Adipocyte (in vitro differentiated cells): ENCODE measurements at regions not wholly inside any gene's neighbourhood (a gene's known extent, or its start where the extent isn't known, plus 50 kb on each side); places are given as distances from the start of the nearest gene placed in this dataset.
A peak's percentile ranks its signal among the peaks of the same experiment; 100 is the strongest.

Source experiments
- DNase-seq: peaks from one replicate; pipeline ENCODE4 v3.0.0-alpha.2; 2015; ENCODE audit warnings: low read depth
- H3K27me3 ChIP-seq: replicated peaks from 2 replicates; pipeline ENCODE4 v1.7.0; 2013; ENCODE audit warnings: mild to moderate bottlenecking, low read length, moderate library complexity; ENCODE audit not compliant: control insufficient read depth, insufficient read depth
- H3K36me3 ChIP-seq: 2 replicates; pipeline ENCODE4 v1.7.0; 2013; ENCODE audit warnings: low read length, mild to moderate bottlenecking, moderate library complexity; ENCODE audit not compliant: control insufficient read depth, insufficient read depth, severe bottlenecking
- H3K4me1 ChIP-seq: 2 replicates; pipeline ENCODE4 v1.7.0; 2013; ENCODE audit warnings: mild to moderate bottlenecking, low read length, moderate library complexity; ENCODE audit not compliant: control insufficient read depth, insufficient read depth
- H3K4me3 ChIP-seq: 2 replicates; pipeline ENCODE4 v1.7.0; 2013; ENCODE audit warnings: mild to moderate bottlenecking, low read length, moderate library complexity
- H3K9ac ChIP-seq: 2 replicates; pipeline ENCODE4 v1.7.0; 2013; ENCODE audit warnings: mild to moderate bottlenecking, low read length, moderate library complexity
- H3K9me3 ChIP-seq: 2 replicates; pipeline ENCODE4 v1.7.0; 2013; ENCODE audit warnings: mild to moderate bottlenecking, low read length, moderate library complexity; ENCODE audit not compliant: control insufficient read depth

- Histone ChIP-seq H3K4me3 (no peak overlapping the region), H3K9ac (no peak overlapping the region), H3K9me3 (no peaks in the 10 kb centered on the region), H3K36me3 (no peaks in the 10 kb centered on the region), H3K27me3 (no peaks in the 10 kb centered on the region), H3K4me1 (peaks cover 4% of the 10 kb centered on the region)
- DNase-seq = no peak
Measured at GRCh38 chr15:62378772-62379498, 213.8 kb upstream of the C2CD4B start.

- H3K27me3 ChIP-seq = no peaks in the 10 kb centered on the region
- no peak for DNase-seq
- H3K4me1 ChIP-seq = peaks cover 4% of the 10 kb centered on the region
- H3K36me3 ChIP-seq = no peaks in the 10 kb centered on the region
- no peak overlapping the region for H3K9ac ChIP-seq
- no peaks in the 10 kb centered on the region for H3K9me3 ChIP-seq
- H3K4me3 ChIP-seq = no peak overlapping the region
Measured at GRCh38 chr15:62380011-62380410, 214.9 kb upstream of the C2CD4B start.

GRCh38 chr15:62382046-62382445 is 217.0 kb upstream of the C2CD4B start:
- H3K4me1 ChIP-seq = peaks cover 4% of the 10 kb centered on the region
- no peaks in the 10 kb centered on the region for H3K9me3 ChIP-seq
- no peak overlapping the region for H3K9ac ChIP-seq
- no peaks in the 10 kb centered on the region for H3K27me3 ChIP-seq
- H3K36me3 ChIP-seq = no peaks in the 10 kb centered on the region
- DNase-seq = no peak
- no peak overlapping the region for H3K4me3 ChIP-seq

- Histone ChIP-seq H3K9ac (peak within 1 kb of the TSS; percentile 99), H3K27me3 (no peaks in the 10 kb centered on the region), H3K36me3 (no peaks in the 10 kb centered on the region), H3K9me3 (no peaks in the 10 kb centered on the region), H3K4me3 (peak within 1 kb of the TSS; percentile 99), H3K4me1 (peaks cover 35% of the 10 kb centered on the region)
- DNase-seq = peak; percentile 94
Measured at GRCh38 chr15:62389885-62390790, 225.1 kb upstream of the C2CD4B start, which contains the start of gene TLN2. TLN2 (plus strand) TSS chr15:62390550.

GRCh38 chr15:62390791-62391640 is 225.9 kb upstream of the C2CD4B start:
- no peaks in the 10 kb centered on the region for H3K9me3 ChIP-seq
- DNase-seq = peak; percentile 71
- H3K9ac ChIP-seq = peak overlapping the region; percentile 99
- H3K36me3 ChIP-seq = no peaks in the 10 kb centered on the region
- no peaks in the 10 kb centered on the region for H3K27me3 ChIP-seq
- peaks cover 39% of the 10 kb centered on the region for H3K4me1 ChIP-seq
- H3K4me3 ChIP-seq = peak overlapping the region; percentile 99

GRCh38 chr15:62391641-62392262 is 226.7 kb upstream of the C2CD4B start:
- no peaks in the 10 kb centered on the region for H3K9me3 ChIP-seq
- peaks cover 39% of the 10 kb centered on the region for H3K4me1 ChIP-seq

GRCh38 chr15:62392376-62392775 is 227.3 kb upstream of the C2CD4B start:
- peaks cover 1% of the 10 kb centered on the region for H3K36me3 ChIP-seq
- peak overlapping the region; percentile 99 for H3K4me3 ChIP-seq
- peak overlapping the region; percentile 99 for H3K9ac ChIP-seq
- peak; percentile 18 for DNase-seq
- peaks cover 39% of the 10 kb centered on the region for H3K4me1 ChIP-seq
- no peaks in the 10 kb centered on the region for H3K27me3 ChIP-seq
- H3K9me3 ChIP-seq = no peaks in the 10 kb centered on the region

More at GRCh38 chr15:62391641-62392262, 226.7 kb upstream of the C2CD4B start:
- Histone ChIP-seq H3K4me3 (peak overlapping the region; percentile 99), H3K27me3 (no peaks in the 10 kb centered on the region), H3K36me3 (no peaks in the 10 kb centered on the region), H3K9ac (peak overlapping the region; percentile 99)
- DNase-seq = peak; percentile 82

- Histone ChIP-seq H3K9ac (peak overlapping the region; percentile 99), H3K27me3 (no peaks in the 10 kb centered on the region), H3K4me3 (peak overlapping the region; percentile 99), H3K9me3 (no peaks in the 10 kb centered on the region), H3K4me1 (peaks cover 39% of the 10 kb centered on the region), H3K36me3 (peaks cover 3% of the 10 kb centered on the region)
- DNase-seq = no peak
Measured at GRCh38 chr15:62393196-62393595, 228.1 kb upstream of the C2CD4B start.

GRCh38 chr15:62394079-62394478 is 229.0 kb upstream of the C2CD4B start:
- peak overlapping the region; percentile 99 for H3K4me3 ChIP-seq
- H3K36me3 ChIP-seq = peaks cover 3% of the 10 kb centered on the region
- H3K4me1 ChIP-seq = peaks cover 39% of the 10 kb centered on the region
- no peaks in the 10 kb centered on the region for H3K9me3 ChIP-seq
- no peak for DNase-seq
- no peaks in the 10 kb centered on the region for H3K27me3 ChIP-seq
- peak overlapping the region; percentile 53 for H3K9ac ChIP-seq

- no peak for DNase-seq
- no peak overlapping the region for H3K4me3 ChIP-seq
- peaks cover 34% of the 10 kb centered on the region for H3K4me1 ChIP-seq
- H3K36me3 ChIP-seq = peaks cover 3% of the 10 kb centered on the region
- no peaks in the 10 kb centered on the region for H3K9me3 ChIP-seq
- no peaks in the 10 kb centered on the region for H3K27me3 ChIP-seq
- no peak overlapping the region for H3K9ac ChIP-seq
Measured at GRCh38 chr15:62400778-62401177, 235.7 kb upstream of the C2CD4B start.
